A673 (cell line): ENCODE measurements at regions not wholly inside any gene's neighbourhood (a gene's known extent, or its start where the extent isn't known, plus 50 kb on each side); places are given as distances from the start of the nearest gene placed in this dataset.

Experiments used
- EZH2 ChIP-seq: fragments of 200-600 bp; sonication (generic); IDR thresholded peaks from 2 replicates; pipeline ENCODE4 v1.6.1; 2017; ENCODE audit warnings: borderline replicate concordance, low read depth, mild to moderate bottlenecking, mixed read lengths, antibody characterized with exemption, low read length; ENCODE audit not compliant: poor library complexity, severe bottlenecking
- TF ChIP-seq, protein P1 (sequence below): fragments of 300-800, 200-600 bp; sonication (generic); conservative IDR thresholded peaks from 2 replicates; pipeline ENCODE4 v1.5.1; 2017; ENCODE audit warnings: low read depth, mild to moderate bottlenecking, antibody characterized with exemption, low read length, moderate library complexity, mixed read lengths

DNA sequence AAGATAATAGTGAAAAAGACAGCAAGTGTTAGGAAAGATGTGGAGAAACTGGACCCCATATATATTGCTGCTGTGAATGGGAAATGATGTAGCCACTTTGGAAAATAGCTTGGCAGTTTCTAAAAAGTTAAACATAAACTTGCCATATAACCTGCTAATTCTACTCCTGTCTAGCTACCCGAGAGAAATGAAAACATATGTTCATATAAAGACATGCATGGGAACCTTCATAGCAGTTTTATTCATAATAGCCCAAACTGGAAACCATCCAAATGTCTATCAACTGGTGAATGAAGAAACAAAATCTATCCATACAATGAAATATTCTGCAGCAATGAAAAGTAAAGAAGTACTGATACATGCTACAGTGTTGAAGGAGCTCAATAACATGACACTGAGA lies 50.4 kb upstream of the NABP1 start:
- TF ChIP-seq, protein P1, sequence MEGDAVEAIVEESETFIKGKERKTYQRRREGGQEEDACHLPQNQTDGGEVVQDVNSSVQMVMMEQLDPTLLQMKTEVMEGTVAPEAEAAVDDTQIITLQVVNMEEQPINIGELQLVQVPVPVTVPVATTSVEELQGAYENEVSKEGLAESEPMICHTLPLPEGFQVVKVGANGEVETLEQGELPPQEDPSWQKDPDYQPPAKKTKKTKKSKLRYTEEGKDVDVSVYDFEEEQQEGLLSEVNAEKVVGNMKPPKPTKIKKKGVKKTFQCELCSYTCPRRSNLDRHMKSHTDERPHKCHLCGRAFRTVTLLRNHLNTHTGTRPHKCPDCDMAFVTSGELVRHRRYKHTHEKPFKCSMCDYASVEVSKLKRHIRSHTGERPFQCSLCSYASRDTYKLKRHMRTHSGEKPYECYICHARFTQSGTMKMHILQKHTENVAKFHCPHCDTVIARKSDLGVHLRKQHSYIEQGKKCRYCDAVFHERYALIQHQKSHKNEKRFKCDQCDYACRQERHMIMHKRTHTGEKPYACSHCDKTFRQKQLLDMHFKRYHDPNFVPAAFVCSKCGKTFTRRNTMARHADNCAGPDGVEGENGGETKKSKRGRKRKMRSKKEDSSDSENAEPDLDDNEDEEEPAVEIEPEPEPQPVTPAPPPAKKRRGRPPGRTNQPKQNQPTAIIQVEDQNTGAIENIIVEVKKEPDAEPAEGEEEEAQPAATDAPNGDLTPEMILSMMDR: no peak
- TF ChIP-seq EZH2: no peak
